GM21723 (cell line): ENCODE measurements at regions not wholly inside any gene's neighbourhood (a gene's known extent, or its start where the extent isn't known, plus 50 kb on each side); places are given as distances from the start of the nearest gene placed in this dataset.
"Not testable (repeated sequence)": the region's sequence is repeated elsewhere in the genome, so short reads cannot be mapped to it uniquely, and the experiment has no call there.

Experiments used
- ATAC-seq: cut with Tn5 transposase; IDR thresholded peaks from one replicate; pipeline ENCODE4 v1.9.1; 2021; ENCODE audit warnings: mild to moderate bottlenecking, moderate library complexity; ENCODE audit not compliant: unreplicated experiment

DNA sequence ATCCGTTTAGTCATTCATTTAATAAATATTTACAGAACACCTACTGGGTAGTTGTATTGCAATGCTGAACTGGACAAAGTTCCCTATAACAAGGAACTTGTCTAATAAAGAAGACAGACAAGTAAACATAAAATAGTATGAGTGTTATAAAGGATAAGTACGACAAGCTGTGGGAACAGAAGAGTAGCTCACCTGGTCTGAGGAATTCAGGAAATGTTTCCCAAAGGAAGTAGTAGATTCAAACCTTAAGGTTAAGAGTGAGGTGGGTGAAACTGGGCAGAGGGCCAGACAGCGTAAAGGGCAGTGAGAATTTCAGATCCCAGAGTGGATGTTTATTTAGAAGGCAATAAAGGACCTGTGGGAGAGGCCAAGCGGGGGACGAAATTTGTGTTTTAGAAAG is 72.3 kb upstream of the CD2AP start:
- no peak for ATAC-seq

DNA sequence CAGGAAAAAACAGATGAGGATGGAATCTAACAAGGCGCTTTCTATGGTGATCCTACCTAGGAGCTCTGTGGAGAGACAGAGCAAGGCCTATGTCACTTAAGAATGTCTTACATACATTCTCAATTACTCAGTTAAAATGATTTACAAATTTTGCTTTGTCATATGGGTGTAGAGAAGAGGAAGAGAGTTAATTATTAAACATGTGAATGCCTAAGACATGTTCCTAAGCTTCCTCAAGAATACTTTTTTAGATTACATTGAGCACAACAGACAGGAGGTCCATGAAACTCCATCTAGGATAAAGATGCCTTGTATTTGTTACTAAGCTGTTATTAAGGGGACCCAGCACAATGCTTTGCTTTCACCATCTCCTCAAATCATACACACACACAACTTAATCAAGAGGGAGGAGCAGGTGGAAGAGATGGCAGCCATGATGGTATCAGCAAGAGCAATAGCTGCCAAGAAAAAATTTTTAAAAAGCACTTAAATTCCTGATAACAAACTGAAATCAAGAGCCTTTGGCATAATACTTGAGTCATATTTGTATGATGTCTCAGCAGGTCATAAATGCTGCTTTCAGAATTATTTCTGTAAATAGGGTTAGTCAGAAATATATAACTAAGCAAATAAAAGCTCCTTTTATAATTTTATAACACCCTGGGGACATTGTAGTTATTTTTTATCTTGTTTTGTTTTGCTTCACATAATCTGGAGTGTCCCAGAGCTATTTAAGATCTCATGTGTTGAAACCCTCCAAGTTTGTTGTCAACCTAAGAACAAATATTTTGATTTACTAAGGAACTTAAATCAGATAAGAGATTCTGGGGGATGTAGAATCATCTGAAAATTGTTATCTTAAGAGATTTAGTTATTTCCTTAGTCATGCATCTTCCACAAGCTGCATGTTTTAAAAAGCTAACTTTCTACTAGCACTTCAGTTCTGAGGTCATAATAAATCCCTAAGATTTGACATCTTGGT is 70.0 kb upstream of the CD2AP start:
- ATAC-seq, result no peak

DNA sequence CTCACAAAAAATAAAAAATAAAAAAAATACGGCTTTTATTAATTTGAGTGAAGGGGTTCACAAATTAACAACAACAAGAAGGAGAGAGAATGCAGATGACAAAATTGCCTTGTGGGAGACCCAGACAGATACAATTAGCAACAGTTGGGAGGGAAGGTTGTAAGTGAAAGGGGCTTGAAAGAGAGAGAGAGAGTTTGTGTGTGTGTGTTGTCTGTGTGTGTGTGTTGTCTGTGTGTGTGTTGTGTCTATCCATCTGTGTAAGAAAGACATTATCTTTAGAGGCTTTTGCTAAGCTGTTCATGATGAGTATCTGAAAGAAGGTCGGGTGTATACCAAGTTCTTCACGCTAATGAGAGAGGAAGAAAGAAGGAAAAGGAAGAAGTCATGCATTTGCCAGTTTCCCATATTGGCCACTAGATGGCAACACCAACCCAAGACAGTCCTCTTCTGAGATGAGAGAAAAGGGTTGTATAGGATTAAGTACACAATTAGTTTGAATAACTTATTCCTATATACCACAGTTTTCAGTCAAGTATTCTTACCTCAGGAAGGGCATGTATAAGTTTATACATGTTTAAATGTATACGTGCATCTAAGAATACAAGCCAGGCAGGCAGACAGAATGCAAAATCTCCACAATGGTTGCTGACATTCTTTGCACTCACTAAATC is 63.7 kb upstream of the CD2AP start:
- ATAC-seq, result peak; percentile 68

DNA sequence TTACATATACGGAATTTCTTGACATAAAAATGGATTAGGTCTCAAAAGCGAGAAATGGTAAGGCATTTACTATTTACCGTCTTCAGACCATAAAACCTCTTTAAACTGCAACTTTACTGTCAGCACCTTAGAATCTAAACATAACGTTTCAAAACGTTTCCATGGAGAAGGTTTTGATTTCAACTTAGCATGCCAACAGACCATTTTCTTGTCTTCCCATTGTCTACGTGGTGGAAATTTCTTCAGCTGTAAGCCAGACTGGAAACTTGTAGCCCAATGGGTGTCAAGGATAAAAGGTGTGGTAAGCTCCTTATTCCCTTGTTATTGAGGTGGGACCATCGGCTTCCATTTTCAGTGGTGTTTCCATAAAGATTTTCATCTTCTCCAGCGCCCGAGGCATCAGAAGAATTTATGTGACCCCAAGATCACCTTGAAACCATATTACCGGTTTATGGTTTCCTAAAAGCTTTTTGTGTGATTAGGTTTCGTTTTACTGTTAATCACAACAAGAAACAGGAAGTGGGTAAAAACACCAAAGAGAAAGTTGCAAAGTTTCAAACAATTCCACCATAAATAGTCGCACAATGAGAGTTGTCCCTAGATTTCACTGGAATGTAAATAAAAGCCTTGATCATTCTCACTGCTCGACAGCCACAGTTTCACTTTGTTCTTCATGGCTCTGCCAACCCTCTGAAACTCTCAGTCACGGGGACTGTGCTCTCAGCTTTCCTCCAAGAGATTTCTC is 63.0 kb upstream of the CD2AP start:
- peak; percentile 71 for ATAC-seq

DNA sequence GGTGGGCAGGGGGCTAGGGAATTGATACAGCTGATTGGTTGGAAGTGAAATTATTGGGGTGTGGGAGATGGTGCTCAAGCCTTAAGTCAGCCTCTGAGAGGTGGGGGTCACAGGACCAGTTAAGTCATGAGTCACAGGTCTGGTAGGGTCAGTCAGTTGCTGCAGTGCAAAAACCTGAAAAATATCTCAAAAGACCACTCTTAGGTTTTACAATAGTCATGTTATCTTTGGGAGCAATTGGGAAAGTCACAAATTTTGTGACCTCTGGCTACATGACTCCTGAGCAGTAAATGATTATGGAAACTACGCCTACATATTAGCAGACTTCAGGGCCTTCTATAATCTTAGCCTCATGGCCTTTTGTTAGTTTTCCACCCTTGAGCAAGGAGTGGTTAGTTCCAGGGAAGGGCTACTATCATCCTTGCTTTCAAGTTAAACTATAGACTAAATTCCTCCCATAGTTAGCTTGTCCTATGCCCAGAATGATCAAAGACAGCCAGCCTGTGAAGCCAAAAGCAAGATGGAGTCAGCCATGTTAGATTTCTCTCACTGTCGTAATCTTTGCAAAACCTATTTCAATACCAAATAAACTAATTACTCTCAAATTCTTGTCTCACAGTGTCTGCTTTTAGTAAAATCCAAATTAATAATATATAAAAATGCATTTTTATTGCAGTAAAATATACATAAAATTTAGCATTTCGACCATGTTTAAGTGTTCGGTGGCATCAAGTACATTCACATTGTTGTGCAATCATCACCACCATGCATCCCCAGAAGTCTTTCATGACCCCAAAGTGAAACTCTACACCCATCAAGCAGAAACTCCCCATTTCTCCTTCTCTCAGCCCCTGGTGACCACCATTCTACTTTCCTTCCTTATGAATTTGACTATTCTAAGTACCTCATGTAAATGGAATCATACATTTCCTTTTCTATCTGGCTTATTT is 60.9 kb upstream of the CD2AP start:
- no peak for ATAC-seq

DNA sequence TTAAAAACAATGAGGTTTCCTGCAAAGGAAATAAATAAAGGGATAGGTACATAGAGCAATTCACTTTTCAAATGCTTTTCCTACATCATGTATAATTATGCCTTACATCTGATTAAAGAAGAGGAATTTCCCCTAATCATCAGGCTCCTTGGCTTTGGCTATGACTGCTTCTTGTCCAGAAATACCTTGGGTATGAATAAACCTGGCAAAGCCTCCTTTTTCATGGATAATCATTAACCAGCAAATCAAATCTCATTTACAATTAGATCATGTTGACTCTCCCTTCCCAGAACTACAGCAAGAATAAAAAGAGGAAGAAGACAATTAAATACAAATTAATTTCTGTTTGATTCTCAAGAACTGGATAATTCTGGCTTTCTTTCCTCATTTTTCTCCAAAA is 58.0 kb upstream of the CD2AP start:
- no peak for ATAC-seq

DNA sequence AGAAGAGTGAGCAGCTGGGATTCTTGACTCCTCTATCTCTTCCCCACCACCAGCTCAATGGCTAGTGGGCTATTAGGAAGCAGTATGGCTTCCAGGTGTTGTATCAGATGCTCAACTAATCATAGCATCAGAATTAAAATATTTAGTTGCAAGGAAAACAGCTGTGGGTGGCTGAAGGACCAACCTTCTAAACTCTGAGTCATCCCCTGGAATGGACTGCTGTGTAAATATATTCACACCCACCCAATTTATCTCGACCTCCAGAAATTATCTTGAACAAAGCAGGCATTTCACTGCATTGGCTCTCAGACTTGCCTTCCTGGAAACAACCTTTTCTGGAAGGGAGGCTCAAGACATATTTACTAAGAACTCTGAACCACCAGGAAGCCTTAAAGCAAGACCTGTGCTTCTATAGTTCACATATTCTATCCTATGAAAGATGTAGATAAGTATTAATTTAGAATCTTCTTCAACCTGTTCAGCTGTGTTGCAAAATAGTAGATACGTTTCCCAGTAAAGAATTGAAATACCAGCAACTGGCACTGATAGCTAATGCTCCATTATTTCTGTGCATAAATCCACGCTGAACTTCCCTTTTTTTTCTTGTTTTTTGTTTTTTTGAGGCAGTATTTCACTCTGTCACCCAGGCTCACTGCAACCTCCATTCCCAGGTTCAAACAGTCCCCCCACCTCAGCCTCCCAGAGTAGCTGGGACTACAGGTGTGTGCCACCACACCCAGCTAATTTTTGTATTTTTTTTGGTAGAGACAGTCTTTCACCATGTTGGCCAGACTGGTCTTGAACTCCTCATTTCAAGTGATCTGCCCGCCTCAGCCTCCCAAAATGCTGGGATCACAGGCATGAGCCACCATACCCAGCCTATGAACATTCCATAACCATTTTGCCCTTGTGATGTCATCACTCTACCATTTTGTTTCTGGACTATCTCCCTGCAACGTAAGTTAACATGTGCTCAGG is 56.9 kb upstream of the CD2AP start:
- ATAC-seq, result no peak

DNA sequence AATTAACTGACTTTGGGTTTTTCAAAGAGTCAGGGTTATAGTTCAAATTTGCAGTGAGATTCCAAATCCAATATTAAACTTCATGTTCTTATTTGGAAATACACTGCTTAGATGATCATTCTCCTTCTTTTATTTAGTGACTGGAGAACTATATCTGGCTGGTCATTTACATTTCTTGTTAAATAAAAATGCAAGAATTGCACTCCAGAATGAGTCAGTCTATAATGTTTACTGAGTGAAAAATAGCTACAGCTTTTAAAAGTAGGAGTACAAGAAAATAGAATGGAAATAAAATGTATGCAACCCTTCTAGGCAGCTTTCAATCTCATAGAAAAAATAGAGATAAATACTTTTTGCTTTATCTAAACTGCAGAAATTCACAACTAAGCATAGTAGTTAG is 54.5 kb upstream of the CD2AP start:
- ATAC-seq, result no peak

DNA sequence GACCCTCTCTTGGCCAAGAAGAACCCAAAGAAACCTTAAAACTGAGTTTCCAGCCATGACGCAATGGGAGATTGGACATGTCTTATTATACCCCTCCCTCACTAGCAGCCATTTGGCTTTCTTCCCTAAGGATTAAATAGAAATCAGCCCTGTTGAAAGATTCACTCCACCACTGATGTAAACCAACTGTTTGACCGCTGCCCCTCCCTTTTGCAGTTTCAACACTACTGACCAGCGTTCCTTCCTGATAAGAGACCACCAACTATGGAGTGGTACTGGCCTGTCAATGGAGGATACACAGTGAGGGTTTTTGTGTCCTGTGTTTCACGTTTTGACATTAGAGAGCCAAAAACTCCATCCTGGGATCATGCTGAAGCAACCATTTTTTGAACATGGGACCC is 53.2 kb upstream of the CD2AP start:
- no peak for ATAC-seq

DNA sequence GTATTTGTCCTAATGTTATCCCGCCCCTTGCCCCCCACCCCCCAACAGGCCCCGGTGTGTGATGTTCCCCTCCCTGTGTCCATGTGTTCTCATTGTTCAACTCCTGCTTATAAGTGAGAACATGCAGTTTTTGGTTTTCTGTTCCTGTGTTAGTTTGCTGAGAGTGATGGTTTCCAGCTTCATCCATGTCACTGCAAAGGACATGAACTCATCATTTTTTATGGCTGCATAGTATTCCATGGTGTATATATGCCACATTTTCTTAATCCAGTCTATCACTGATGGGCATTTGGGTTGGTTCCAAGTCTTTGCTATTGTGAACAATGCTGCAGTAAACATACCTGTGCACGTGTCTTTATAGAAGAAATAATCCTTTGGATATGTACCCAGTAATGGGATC is 51.9 kb upstream of the CD2AP start:
- ATAC-seq, result not testable (repeated sequence)

DNA sequence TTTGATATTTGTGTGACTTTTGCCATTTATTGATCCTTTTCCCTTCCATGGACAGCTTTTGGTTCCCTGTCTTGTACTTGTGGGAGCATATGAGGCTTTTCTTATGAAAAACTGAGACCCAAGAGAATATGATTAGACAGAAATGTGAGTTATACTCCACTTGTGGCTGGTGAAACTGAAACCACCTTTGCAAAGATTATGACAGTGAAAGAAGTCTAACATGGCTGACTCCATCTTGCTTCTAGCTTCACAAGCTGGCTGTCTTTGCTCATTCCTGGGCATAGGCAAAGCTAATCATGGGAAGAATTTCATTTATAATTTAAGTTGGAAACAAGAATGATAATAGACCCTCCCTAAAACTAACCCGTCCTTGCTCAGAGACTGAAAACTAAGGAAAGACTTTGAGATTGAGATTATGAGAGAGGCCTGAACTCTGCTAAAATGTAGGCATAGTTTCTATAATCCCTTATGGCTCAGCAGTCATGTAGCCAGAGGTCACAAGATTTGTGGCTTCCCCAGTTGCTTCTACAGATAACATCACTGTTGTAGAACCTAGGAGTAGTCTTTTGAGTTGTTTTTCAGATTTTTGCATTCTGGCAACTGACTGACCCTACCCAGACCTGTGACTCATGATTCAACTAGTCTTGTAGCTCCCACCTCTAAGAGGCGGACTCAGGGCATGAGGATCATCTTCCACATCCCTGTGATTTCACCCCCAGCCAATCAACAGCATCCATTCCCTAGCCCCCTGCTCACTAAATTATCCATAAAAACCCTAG is 50.9 kb upstream of the CD2AP start:
- no peak for ATAC-seq

DNA sequence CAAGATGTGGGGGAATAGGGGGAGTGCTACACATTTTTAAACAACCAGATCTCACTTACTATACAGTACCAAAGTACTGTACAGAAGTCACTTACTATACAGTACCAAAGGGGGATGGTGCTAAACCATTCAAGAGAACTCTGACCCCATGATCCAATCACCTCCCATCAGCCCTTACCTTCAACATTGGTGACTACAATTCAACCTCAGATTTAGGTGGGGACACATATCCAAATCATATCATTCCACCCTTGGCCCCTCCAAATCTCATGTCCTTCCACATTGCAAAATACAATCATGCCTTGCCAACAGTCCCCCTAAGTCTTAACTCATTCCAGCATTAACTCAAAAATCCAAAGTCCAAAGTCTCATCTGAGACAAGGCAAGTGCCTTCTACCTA is 49.9 kb upstream of the CD2AP start:
- ATAC-seq, result no peak
